ENCODE measurements at regions not wholly inside any gene's neighbourhood (a gene's known extent, or its start where the extent isn't known, plus 50 kb on each side); places are given as distances from the start of the nearest gene placed in this dataset.

GRCh38 chr6:20291764-20292580 lies 79.7 kb upstream of the MBOAT1 start:
- Mint-ChIP-seq H3K4me1 (ENCODE audit: low read depth) (peaks cover 38% of the 10 kb centered on the region), H3K9me3 (no peaks in the 10 kb centered on the region), H3K27ac (no peak overlapping the region), H3K4me3 (ENCODE audit: low read depth) (no peak overlapping the region), H3K36me3 (ENCODE audit: low read depth) (no peaks in the 10 kb centered on the region), H3K27me3 (ENCODE audit: low read depth) (no peaks in the 10 kb centered on the region)
- DNase-seq (ENCODE audit: low spot score): peak; percentile 63
- intact Hi-C loops (cut with micrococcal nuclease): loop anchor here (1.0 to 5.0 kb wide), 3 partner anchors 109 to 237 kb away; partner anchors contain the start of gene E2F3

GRCh38 chr6:20292905-20293304 lies 80.6 kb upstream of the MBOAT1 start:
- intact Hi-C loops (cut with micrococcal nuclease): loop anchor here (5.0 kb wide), 1 partner anchor 201 kb away; no protein-coding TSS in a partner anchor
- no peak for DNase-seq (ENCODE audit: low spot score)
- Mint-ChIP-seq H3K36me3 (ENCODE audit: low read depth) (no peaks in the 10 kb centered on the region), H3K4me3 (ENCODE audit: low read depth) (no peak overlapping the region), H3K27me3 (ENCODE audit: low read depth) (no peaks in the 10 kb centered on the region), H3K27ac (no peak overlapping the region), H3K4me1 (ENCODE audit: low read depth) (peaks cover 37% of the 10 kb centered on the region), H3K9me3 (no peaks in the 10 kb centered on the region)

GRCh38 chr6:20301256-20301655 lies 89.0 kb upstream of the MBOAT1 start:
- H3K36me3 Mint-ChIP-seq (ENCODE audit: low read depth): no peaks in the 10 kb centered on the region
- H3K4me3 Mint-ChIP-seq (ENCODE audit: low read depth): no peak overlapping the region
- H3K4me1 Mint-ChIP-seq (ENCODE audit: low read depth): peaks cover 6% of the 10 kb centered on the region
- intact Hi-C loops (cut with micrococcal nuclease): no loop called here
- no peak overlapping the region for H3K27ac Mint-ChIP-seq
- DNase-seq (ENCODE audit: low spot score): no peak
- peaks cover 11% of the 10 kb centered on the region for H3K27me3 Mint-ChIP-seq (ENCODE audit: low read depth)
- no peaks in the 10 kb centered on the region for H3K9me3 Mint-ChIP-seq

GRCh38 chr6:20302168-20302567 lies 89.9 kb upstream of the MBOAT1 start:
- no peak overlapping the region for H3K4me3 Mint-ChIP-seq (ENCODE audit: low read depth)
- H3K36me3 Mint-ChIP-seq (ENCODE audit: low read depth): no peaks in the 10 kb centered on the region
- H3K27me3 Mint-ChIP-seq (ENCODE audit: low read depth): peaks cover 14% of the 10 kb centered on the region
- no peak overlapping the region for H3K27ac Mint-ChIP-seq
- intact Hi-C loops (cut with micrococcal nuclease): no loop called here
- no peaks in the 10 kb centered on the region for H3K9me3 Mint-ChIP-seq
- no peak for DNase-seq (ENCODE audit: low spot score)
- H3K4me1 Mint-ChIP-seq (ENCODE audit: low read depth): no peaks in the 10 kb centered on the region

GRCh38 chr6:20302702-20303251 lies 90.5 kb upstream of the MBOAT1 start:
- intact Hi-C loops (cut with micrococcal nuclease): no loop called here
- no peaks in the 10 kb centered on the region for H3K4me1 Mint-ChIP-seq (ENCODE audit: low read depth)
- H3K9me3 Mint-ChIP-seq: no peaks in the 10 kb centered on the region
- H3K27ac Mint-ChIP-seq: no peak overlapping the region
- H3K27me3 Mint-ChIP-seq (ENCODE audit: low read depth): peaks cover 14% of the 10 kb centered on the region
- H3K4me3 Mint-ChIP-seq (ENCODE audit: low read depth): no peak overlapping the region
- H3K36me3 Mint-ChIP-seq (ENCODE audit: low read depth): no peaks in the 10 kb centered on the region
- DNase-seq (ENCODE audit: low spot score): no peak

GRCh38 chr6:20306491-20306890 lies 94.2 kb upstream of the MBOAT1 start:
- no peak overlapping the region for H3K27ac Mint-ChIP-seq
- peaks cover 8% of the 10 kb centered on the region for H3K9me3 Mint-ChIP-seq
- no peak overlapping the region for H3K4me3 Mint-ChIP-seq (ENCODE audit: low read depth)
- no peaks in the 10 kb centered on the region for H3K36me3 Mint-ChIP-seq (ENCODE audit: low read depth)
- DNase-seq (ENCODE audit: low spot score): no peak
- H3K4me1 Mint-ChIP-seq (ENCODE audit: low read depth): no peaks in the 10 kb centered on the region
- intact Hi-C loops (cut with micrococcal nuclease): no loop called here
- H3K27me3 Mint-ChIP-seq (ENCODE audit: low read depth): peaks cover 32% of the 10 kb centered on the region

- Mint-ChIP-seq H3K9me3 (peaks cover 8% of the 10 kb centered on the region), H3K27ac (no peak overlapping the region), H3K4me1 (ENCODE audit: low read depth) (peaks cover 5% of the 10 kb centered on the region), H3K27me3 (ENCODE audit: low read depth) (peaks cover 31% of the 10 kb centered on the region), H3K4me3 (ENCODE audit: low read depth) (no peak overlapping the region), H3K36me3 (ENCODE audit: low read depth) (no peaks in the 10 kb centered on the region)
- no peak for DNase-seq (ENCODE audit: low spot score)
- intact Hi-C loops (cut with micrococcal nuclease): no loop called here
Measured at GRCh38 chr6:20309186-20309585, 92.5 kb upstream of the E2F3 start.

- Mint-ChIP-seq H3K4me1 (ENCODE audit: low read depth) (peaks cover 5% of the 10 kb centered on the region), H3K36me3 (ENCODE audit: low read depth) (no peaks in the 10 kb centered on the region), H3K27me3 (ENCODE audit: low read depth) (peaks cover 36% of the 10 kb centered on the region), H3K4me3 (ENCODE audit: low read depth) (no peak overlapping the region), H3K9me3 (peaks cover 8% of the 10 kb centered on the region), H3K27ac (no peak overlapping the region)
- no peak for DNase-seq (ENCODE audit: low spot score)
- intact Hi-C loops (cut with micrococcal nuclease): no loop called here
Measured at GRCh38 chr6:20310185-20310584, 91.5 kb upstream of the E2F3 start.

GRCh38 chr6:20312606-20313005 lies 89.1 kb upstream of the E2F3 start:
- H3K27ac Mint-ChIP-seq: no peak overlapping the region
- no peak overlapping the region for H3K4me3 Mint-ChIP-seq (ENCODE audit: low read depth)
- intact Hi-C loops (cut with micrococcal nuclease): no loop called here
- peaks cover 5% of the 10 kb centered on the region for H3K4me1 Mint-ChIP-seq (ENCODE audit: low read depth)
- H3K27me3 Mint-ChIP-seq (ENCODE audit: low read depth): peaks cover 33% of the 10 kb centered on the region
- peaks cover 15% of the 10 kb centered on the region for H3K9me3 Mint-ChIP-seq
- no peak for DNase-seq (ENCODE audit: low spot score)
- no peaks in the 10 kb centered on the region for H3K36me3 Mint-ChIP-seq (ENCODE audit: low read depth)

GRCh38 chr6:20313051-20313450 lies 88.6 kb upstream of the E2F3 start:
- Mint-ChIP-seq H3K9me3 (peaks cover 17% of the 10 kb centered on the region), H3K4me3 (ENCODE audit: low read depth) (no peak overlapping the region), H3K27me3 (ENCODE audit: low read depth) (peaks cover 33% of the 10 kb centered on the region), H3K36me3 (ENCODE audit: low read depth) (no peaks in the 10 kb centered on the region), H3K4me1 (ENCODE audit: low read depth) (peaks cover 5% of the 10 kb centered on the region), H3K27ac (no peak overlapping the region)
- DNase-seq (ENCODE audit: low spot score): no peak
- intact Hi-C loops (cut with micrococcal nuclease): no loop called here

GRCh38 chr6:20313960-20314530 lies 87.6 kb upstream of the E2F3 start:
- no peak for DNase-seq (ENCODE audit: low spot score)
- peaks cover 5% of the 10 kb centered on the region for H3K4me1 Mint-ChIP-seq (ENCODE audit: low read depth)
- H3K4me3 Mint-ChIP-seq (ENCODE audit: low read depth): no peak overlapping the region
- intact Hi-C loops (cut with micrococcal nuclease): no loop called here
- H3K27me3 Mint-ChIP-seq (ENCODE audit: low read depth): peaks cover 27% of the 10 kb centered on the region
- H3K27ac Mint-ChIP-seq: no peak overlapping the region
- H3K9me3 Mint-ChIP-seq: peaks cover 21% of the 10 kb centered on the region
- peaks cover 4% of the 10 kb centered on the region for H3K36me3 Mint-ChIP-seq (ENCODE audit: low read depth)

GRCh38 chr6:20314866-20315845 lies 86.5 kb upstream of the E2F3 start:
- intact Hi-C loops (cut with micrococcal nuclease): no loop called here
- H3K36me3 Mint-ChIP-seq (ENCODE audit: low read depth): peaks cover 7% of the 10 kb centered on the region
- H3K27ac Mint-ChIP-seq: no peak overlapping the region
- peaks cover 15% of the 10 kb centered on the region for H3K4me1 Mint-ChIP-seq (ENCODE audit: low read depth)
- peaks cover 20% of the 10 kb centered on the region for H3K27me3 Mint-ChIP-seq (ENCODE audit: low read depth)
- no peak for DNase-seq (ENCODE audit: low spot score)
- H3K4me3 Mint-ChIP-seq (ENCODE audit: low read depth): no peak overlapping the region
- H3K9me3 Mint-ChIP-seq: peaks cover 21% of the 10 kb centered on the region
